ENCODE measurements at regions not wholly inside any gene's neighbourhood (a gene's known extent, or its start where the extent isn't known, plus 50 kb on each side); places are given as distances from the start of the nearest gene placed in this dataset.
"Not testable (repeated sequence)": the region's sequence is repeated elsewhere in the genome, so short reads cannot be mapped to it uniquely, and the experiment has no call there.

DNA sequence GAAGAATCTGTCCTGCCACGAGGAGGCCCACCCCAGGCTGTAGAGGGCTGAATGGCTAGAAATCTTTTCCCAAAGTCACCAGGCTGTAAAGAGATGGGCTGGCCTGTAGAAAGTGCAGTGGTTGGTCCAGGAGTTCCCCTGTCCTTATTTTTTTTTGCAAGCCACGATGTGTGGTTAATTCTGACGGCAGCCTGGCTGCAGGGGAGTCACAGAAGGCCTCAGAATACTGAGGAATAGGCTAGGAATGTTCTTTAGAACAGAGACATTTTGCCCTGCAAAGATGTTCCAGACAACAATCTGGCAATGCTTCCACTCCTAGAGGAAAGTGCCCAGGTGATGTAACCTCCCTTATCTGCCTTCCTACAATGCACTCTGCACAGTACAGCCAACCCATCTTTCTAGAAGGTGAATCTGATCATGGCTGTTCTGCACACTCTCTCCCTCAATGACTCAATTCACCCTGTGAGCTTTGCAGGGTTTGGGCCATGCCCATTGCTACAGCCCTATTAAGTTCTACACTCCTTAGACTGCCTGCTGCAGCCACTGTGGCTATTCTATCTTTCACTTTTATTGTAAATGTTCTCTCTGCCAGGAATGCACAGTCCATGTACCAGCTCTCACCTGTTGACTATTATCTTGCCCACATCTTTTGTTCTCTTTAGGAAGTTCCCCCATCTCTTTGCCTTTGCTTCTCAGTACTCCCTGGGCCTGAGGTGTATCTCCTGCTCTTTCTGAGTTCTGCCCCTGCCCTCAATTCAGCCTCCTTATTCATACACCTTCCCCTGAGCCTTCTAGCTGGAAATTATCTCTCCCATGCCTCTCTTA is 377.8 kb upstream of the CLINT1 start:
- Histone ChIP-seq H3K27ac (no peak overlapping the region), H3K36me3 (no peaks in the 10 kb centered on the region), H3K27me3 (ENCODE audit: low read depth) (no peaks in the 10 kb centered on the region), H3K4me1 (no peaks in the 10 kb centered on the region), H3K9me3 (no peaks in the 10 kb centered on the region), H3K4me3 (no peak overlapping the region)
- TF ChIP-seq, protein P1, sequence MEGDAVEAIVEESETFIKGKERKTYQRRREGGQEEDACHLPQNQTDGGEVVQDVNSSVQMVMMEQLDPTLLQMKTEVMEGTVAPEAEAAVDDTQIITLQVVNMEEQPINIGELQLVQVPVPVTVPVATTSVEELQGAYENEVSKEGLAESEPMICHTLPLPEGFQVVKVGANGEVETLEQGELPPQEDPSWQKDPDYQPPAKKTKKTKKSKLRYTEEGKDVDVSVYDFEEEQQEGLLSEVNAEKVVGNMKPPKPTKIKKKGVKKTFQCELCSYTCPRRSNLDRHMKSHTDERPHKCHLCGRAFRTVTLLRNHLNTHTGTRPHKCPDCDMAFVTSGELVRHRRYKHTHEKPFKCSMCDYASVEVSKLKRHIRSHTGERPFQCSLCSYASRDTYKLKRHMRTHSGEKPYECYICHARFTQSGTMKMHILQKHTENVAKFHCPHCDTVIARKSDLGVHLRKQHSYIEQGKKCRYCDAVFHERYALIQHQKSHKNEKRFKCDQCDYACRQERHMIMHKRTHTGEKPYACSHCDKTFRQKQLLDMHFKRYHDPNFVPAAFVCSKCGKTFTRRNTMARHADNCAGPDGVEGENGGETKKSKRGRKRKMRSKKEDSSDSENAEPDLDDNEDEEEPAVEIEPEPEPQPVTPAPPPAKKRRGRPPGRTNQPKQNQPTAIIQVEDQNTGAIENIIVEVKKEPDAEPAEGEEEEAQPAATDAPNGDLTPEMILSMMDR (IDR thresholded peaks at IDR 0.05) = no peak
- intact Hi-C loops (cut with DNase I) = no loop called here
- DNase-seq (no peak), ATAC-seq (peak in 1 of 2 donors; percentile 42)

DNA sequence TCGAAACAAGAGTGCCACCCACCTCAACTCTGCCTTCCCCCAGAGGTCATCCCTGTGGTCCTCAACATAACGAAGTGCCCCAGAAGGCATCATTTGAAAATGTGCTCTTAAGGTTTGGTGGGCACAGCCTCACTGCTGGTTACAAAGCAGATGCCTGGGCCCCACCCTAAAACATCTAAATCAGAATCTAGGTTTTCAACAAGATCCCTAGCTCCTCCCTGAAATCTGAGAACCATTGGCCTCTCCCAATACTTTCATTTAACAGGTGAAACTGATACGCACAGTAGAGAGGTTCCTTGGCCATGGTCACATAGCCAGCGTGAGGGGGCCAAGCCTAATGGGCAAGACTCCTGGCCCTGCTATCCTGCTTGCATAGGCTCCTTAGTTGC is 376.2 kb upstream of the CLINT1 start:
- Histone ChIP-seq H3K36me3 (no peaks in the 10 kb centered on the region), H3K27me3 (ENCODE audit: low read depth) (no peaks in the 10 kb centered on the region), H3K4me3 (no peak overlapping the region), H3K27ac (no peak overlapping the region), H3K4me1 (no peaks in the 10 kb centered on the region), H3K9me3 (no peaks in the 10 kb centered on the region)
- intact Hi-C loops (cut with DNase I) = no loop called here
- TF ChIP-seq, protein P1 (IDR thresholded peaks at IDR 0.05) = no peak
- ATAC-seq (no peak), DNase-seq (no peak)

DNA sequence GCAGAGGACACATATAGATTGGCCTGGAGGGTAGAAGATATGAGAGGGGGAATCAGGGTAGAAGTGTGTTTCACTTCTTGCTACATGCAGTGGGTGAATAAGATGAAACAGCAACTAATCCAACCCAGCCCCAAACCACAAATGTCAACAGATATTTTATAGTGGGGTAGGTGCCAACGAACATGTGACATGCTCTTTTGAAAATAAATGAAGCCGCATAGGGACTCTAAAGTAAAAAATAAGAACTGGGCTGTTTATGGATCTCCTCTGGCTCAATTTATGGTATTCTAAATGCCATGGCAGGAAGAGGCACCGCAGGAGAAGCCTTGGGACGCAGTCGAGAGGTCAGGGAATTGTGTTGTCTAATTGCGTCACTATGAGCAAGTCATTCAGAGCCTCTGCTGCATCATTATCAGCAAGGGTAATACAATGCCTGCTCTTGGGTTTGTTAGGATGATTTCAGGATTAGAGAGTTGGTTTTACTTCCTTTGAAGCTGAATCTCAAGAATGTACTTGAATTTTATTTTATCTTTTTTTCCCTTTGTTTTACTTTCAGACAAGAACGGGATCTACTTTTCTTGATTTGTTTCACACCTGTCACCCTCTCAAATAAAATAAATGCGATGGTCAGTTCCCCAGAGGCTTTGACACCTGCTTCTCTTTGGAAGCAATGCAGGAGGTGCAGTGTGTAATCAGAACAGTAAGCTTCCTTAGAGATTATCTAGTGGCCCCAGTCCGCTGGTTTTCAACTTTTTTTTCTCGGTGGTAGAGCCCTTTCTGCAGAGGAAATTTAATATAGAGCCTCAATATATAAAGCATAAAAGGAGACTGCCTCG is 375.6 kb upstream of the CLINT1 start:
- no peaks in the 10 kb centered on the region for H3K4me1 ChIP-seq
- no peaks in the 10 kb centered on the region for H3K9me3 ChIP-seq
- no peak for DNase-seq
- no peaks in the 10 kb centered on the region for H3K36me3 ChIP-seq
- no peak overlapping the region for H3K27ac ChIP-seq
- H3K27me3 ChIP-seq (ENCODE audit: low read depth) = no peaks in the 10 kb centered on the region
- peak in 1 of 2 donors; percentile 13 for ATAC-seq
- intact Hi-C loops (cut with DNase I) = no loop called here
- H3K4me3 ChIP-seq = no peak overlapping the region
- TF ChIP-seq, protein P1 (IDR thresholded peaks at IDR 0.05) = no peak

DNA sequence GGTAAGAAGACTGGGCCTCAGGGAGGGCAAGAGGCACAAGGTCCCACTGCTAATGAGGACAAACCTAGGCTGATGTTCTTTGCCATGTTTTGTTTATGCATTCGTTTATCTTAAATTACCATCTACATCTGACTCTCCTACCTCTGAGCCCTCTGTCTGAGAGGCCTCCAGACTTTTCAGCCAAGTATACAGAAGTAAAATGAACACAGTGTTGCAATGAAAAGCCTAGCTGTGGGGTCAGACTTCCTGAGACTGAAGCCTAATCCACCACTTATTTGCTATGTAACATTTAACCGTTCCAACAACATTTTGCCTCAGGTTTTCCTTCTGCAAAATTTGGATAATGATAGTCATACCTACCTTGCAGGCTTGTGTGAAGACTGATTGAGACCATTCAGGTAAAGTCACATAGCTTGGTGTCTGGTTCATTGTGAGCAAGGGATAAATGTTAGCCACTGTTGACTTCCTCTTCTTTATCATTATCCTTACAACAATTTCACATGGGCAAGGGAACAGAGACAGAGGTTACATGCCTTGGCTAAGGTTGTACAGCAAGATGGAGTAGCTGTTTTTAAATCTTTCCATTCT is 374.9 kb upstream of the CLINT1 start:
- ATAC-seq = peak in 1 of 2 donors; percentile 52
- H3K9me3 ChIP-seq = no peaks in the 10 kb centered on the region
- no peaks in the 10 kb centered on the region for H3K4me1 ChIP-seq
- no peaks in the 10 kb centered on the region for H3K27me3 ChIP-seq (ENCODE audit: low read depth)
- intact Hi-C loops (cut with DNase I) = no loop called here
- no peak overlapping the region for H3K4me3 ChIP-seq
- TF ChIP-seq, protein P1 (IDR thresholded peaks at IDR 0.05) = no peak
- no peaks in the 10 kb centered on the region for H3K36me3 ChIP-seq
- no peak overlapping the region for H3K27ac ChIP-seq
- no peak for DNase-seq

DNA sequence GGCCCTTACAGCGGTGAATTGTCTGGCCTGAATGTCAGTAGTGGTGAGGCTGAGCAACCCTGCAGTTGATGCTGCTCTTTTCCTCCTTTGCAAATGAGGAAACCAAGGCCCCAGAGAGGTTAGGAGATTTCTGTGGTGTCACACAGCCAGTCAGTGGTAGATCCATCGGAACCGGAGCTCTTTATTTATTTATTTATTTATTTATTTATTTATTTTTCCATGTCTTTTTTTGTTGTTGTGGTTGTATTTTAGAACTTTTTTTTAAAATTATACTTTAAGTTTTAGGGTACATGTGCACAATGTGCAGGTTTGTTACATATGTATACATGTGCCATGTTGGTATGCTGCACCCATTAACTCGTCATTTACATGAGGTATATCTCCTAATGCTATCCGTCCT is 368.4 kb upstream of the CLINT1 start:
- DNase-seq; H3K4me1 ChIP-seq; ATAC-seq; intact Hi-C loops (cut with DNase I); H3K36me3 ChIP-seq; H3K27ac ChIP-seq; H3K27me3 ChIP-seq (ENCODE audit: low read depth); H3K4me3 ChIP-seq; H3K9me3 ChIP-seq: not testable (repeated sequence)
